CD4-positive, alpha-beta T cell treated with Interleukin-21 for 1 hour (primary cell): ENCODE measurements at regions not wholly inside any gene's neighbourhood (a gene's known extent, or its start where the extent isn't known, plus 50 kb on each side); places are given as distances from the start of the nearest gene placed in this dataset.

Source experiments
- DNase-seq: peaks from one replicate; pipeline ENCODE4 v3.0.0-alpha.2; 2020

DNA sequence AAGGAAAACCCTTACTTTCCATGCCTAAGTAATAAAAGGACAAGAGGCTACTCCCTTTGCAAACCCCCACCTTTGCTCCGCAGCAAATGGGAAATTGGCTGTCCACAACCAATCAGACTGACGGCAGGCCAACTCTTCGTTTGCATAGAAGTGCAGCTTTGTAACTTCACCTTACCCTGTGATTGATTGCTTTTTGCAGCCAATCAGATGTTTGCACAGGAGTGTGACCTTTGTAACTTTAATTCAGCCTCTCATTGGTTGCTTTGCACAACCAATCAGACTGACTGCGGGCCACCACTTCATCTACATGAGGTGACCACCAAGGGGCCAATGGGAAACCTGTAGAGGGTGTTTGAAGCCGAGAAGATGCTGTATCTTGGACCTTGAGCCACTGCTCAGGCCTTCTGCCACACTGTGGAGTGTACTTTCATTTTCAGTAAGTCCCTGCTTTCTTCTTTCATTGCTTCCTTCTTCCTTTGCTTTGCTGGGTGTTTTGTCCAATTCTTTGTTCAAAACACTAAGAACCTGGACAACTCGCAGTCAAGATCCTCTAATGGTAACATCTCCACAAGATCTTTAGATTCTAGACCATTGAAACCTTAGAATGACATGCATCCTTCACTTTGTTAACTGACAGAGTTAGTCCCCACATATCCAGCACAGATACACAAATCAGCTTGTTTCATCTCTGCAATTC is 51.3 kb upstream of the FREM1 start:
- DNase-seq, result no peak

DNA sequence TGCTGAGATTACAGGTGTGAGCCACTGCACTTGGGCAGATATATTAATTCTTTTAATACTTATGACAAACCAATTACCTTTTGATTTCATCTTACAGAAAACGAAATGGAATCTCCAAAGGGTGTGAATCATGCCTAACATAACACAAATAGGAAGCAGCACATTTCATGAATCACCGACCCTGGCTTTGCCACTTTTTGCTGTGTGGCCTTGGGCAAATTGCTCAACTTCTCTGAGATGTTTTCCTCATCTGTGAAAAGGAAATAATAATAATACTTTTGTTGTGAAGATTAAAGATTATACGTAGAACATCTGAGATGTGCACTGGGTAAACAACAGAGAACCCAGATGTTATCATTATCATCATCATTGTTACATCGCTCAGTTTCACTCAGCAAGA is 50.7 kb upstream of the FREM1 start:
- DNase-seq, result no peak
